NCI-H128 (cell line): ENCODE measurements at regions not wholly inside any gene's neighbourhood (a gene's known extent, or its start where the extent isn't known, plus 50 kb on each side); places are given as distances from the start of the nearest gene placed in this dataset.

Source experiments
- DNase-seq: peaks from one replicate; lab custom pipeline; 2025; ENCODE audit not compliant: unreplicated experiment; lab: John Stamatoyannopoulos, UW

GRCh38 chr2:23241611-23242245, 143.3 kb upstream of the KLHL29 start:
- no peak for DNase-seq

GRCh38 chr2:23243073-23243659, 141.8 kb upstream of the KLHL29 start:
- DNase-seq = no peak

DNA sequence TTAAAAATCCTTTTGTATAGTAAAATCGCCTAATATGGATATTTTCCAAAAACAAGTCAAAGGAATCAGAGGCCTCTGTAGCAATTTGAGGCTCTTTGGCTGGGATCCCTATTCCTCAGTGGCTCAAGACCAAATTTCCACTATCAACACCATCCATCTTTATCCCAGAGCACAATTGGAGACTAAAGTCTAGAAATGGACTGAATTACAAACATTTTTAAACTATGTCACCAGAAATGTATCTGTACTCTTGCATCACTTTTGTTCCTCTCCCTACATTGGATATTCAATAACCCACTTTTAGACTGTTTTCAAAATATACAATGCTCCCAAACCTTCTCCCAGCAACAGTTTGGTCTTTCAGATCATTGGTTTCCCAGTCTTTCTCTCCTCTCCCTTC, 140.4 kb upstream of the KLHL29 start:
- DNase-seq = no peak

- no peak for DNase-seq
These were observed 137.8 kb upstream of the KLHL29 start for GRCh38 chr2:23246992-23247683.

DNA sequence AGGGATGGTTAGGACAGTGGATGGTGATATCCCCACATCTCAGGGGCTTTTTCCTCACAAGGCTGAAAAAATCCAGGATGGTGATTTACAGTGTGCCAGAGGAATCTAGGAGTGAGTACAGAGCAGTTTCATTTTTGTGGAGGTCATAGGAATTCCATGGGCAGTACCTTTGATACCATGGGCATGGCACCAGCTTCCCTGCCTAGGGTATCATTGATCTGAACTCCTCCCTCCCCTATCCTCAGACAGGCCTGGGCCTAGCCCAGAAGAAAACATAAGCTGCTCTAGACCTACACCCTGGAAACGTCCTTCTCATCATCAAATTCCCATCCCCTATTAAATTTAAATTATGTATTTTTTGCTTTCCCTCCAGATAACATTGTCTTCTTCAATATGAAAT, 136.3 kb upstream of the KLHL29 start:
- DNase-seq = no peak

DNA sequence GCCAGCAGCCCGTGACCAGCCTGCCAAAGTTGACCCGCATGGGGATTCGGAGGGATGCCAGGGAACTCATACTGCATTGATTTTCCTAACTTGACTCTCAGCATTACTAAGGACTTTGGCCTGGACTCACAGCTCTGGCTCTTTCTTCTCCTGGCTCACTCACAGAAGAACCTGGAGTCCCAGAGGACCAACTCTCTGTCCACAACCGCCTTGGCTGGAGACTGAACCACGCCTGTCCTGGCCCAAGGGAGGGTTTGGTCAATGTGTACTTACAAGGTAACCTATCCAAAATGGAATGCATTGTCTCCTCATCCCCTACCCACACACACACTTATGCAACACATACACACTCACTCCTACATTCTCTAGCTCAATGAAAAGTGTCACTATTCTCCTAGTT, 135.6 kb upstream of the KLHL29 start:
- DNase-seq = no peak

DNA sequence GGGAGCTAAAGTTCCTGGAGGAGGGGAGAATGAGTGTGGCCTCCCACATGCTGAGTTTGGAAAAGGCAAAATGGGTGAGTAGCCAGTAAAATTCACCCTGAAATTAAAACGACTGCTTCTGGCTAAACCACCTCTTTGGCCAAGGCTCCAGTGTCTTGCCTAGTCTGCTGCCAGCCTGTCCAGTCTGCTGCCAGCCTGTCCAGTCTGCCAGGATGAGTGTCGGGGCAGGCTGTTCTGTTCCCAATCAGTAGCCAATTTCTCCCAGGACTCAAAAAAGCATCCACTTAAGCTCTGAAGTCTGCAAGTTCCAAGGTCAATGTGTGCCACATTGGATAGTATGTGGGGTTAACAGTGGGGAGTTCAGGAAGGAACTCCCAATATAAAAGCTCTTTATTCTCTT, 134.6 kb upstream of the KLHL29 start:
- DNase-seq = no peak

- DNase-seq = no peak
These were observed 128.3 kb upstream of the KLHL29 start for GRCh38 chr2:23256643-23257042.

DNA sequence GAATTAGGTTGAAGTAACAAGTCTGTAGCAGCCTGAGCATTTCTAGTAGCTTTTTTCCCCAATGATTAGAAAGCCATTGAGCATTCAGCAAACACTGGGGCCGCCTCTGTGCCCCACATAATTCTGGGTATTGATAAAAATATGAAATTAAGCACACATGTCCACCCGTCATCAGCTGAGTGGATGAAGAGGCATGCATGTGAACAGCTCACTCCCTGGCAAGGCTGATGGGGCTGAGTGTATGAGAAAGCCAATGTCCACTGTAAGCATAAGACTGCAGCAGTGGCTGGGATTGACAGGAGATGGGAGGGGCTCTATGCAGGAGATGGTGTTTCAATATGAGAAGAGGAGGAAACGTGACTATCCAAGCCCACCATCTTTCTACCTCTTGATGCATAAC, 124.4 kb upstream of the KLHL29 start:
- DNase-seq = no peak

DNA sequence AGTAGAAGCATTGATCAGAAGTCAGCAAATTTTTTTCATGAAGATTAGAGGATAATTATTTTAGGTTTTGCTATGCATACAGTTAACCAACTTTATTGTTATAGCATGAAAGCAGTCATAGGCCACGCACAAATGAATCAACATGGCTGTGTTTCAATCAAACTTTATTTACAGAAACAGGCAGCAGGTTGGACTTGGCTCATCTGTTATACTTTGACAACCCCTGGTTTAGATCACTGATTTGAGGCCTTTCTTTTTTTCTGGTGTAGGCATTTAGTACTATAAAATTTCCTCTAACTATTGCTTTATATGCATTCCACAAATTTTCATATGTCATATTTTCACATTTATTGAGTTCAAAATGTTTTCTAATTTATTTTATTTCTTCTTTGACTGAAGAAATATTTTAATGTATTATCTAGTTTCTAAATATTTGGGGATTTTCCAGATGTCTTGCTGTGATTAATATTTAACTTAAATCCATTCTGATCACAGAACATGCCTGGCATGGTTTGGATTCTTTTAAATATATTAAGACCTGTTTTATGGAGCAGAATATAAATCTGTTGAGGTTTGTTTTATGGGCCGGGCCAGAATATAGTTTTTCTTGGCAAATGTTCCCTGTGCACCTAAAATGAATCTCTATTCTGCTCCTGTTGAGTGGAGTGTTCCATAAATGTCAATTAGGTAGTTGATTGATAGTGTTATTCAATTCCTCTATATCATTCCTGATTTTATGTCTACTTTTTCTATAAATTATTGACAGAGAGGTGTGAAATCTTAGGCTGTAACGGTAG, 116.3 kb upstream of the KLHL29 start:
- DNase-seq = no peak

GRCh38 chr2:23269747-23270146, 115.2 kb upstream of the KLHL29 start:
- no peak for DNase-seq

GRCh38 chr2:23270810-23271209, 114.2 kb upstream of the KLHL29 start:
- DNase-seq = no peak

GRCh38 chr2:23271230-23271629, 113.7 kb upstream of the KLHL29 start:
- no peak for DNase-seq

- DNase-seq = no peak
These were observed 111.2 kb upstream of the KLHL29 start for GRCh38 chr2:23273786-23274185.

DNA sequence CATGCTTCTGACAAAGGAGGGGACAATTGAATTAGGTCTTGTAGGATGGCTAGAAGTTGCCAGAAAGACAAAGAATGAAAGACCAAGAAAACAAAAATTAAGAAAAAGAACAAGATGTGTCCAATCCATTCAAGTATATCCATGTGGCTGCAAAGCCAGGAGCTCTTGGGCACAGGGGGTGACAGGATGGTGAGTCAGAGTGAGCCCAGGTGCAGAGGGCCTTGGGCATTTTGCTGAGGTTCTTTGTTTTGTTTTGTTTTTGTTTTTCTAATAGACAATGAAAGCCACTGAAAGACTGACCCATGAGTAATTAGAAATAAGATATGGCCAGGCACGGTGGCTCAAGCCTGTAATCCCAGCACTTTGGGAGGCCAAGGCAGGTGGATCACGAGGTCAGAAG, 104.6 kb upstream of the KLHL29 start:
- no peak for DNase-seq

GRCh38 chr2:23283653-23284052, 101.3 kb upstream of the KLHL29 start:
- no peak for DNase-seq

DNA sequence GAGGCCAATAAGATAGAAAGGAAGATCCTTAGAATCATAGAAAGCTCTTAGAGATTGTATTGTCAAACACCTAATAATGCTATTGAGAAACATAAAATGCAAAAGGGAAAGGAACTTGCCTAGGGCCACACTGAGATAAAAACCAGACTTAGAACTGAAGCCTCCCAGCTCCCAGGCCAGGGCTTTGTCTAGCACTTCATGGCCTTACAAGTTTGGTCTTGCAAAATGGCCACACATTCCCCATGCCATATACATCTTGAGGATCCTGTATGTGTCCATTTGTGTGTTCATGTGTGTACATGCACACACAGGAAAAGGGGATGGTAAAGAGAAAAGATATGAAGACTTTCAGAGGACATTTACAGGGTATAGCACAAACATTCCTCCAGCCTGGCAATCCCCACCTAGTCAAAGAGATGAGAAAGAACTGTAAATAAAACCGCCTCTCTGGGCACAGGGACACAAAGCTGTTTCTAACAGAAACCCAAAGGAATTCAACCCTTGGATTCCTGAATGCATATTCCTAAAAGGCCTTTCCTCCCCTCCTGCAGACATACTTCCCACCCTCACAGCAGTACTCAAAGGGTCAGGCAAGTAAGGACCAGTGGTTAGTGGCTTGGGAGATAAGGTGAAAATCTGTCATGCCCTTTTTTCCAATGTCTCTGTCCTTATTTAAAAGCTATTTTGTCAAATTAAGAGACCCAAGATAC, 99.7 kb upstream of the KLHL29 start:
- no peak for DNase-seq

DNA sequence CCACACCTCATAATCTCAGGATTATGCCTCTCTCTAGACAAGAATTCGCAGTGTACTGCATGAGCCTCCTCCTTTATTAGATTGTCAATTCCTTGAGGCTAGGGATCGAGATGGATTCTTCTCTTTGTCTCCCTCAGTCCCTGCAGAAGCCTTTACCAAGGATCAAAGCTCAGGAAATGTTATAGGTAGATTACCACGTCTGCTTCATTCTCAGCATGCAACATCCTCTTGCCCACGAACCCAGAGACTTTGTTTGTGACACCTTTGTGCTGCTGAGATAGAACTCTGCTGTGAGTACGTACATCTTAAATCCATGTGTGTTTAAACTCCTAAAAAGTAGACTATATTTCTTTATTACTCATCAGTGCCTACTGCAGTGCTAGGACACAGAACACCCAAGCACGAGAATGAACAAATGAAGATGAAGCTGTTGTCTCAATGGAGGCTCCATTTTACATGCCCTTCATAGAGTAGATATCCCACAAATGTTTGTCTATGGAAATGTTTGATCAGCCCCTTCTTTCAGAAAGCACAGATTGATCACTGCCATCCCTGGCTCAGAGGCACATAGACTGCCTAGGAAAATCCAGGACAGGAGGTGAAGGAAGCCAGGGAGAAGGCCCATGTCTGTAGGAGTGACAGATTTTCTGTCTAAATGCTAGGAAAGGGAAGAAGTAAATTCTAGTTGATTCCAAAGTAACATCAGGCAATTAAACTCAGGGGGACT, 98.8 kb upstream of the KLHL29 start:
- DNase-seq = no peak

GRCh38 chr2:23286758-23287704, 97.9 kb upstream of the KLHL29 start:
- no peak for DNase-seq
